ENCODE measurements at regions not wholly inside any gene's neighbourhood (a gene's known extent, or its start where the extent isn't known, plus 50 kb on each side); places are given as distances from the start of the nearest gene placed in this dataset.

DNA sequence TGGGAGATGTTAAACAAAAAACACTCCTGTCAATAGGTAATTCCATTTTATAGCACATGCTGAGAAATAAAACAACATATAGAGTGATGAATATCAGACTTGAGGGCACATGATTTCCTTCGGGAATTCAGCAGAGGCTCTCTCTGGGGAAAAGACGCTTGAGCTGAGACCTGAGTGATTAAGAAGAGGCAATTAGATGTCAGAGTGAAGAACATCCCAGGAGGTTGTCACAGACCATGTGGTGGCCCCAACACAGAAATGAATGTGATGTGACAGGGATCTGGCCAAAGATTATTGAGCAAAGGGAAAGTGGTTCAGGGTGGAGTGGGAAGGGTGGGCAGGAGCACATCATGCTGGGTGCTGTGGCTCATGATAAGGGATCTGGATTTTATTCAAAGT, 254.7 kb downstream of the RAD51AP2 start:
- TF ChIP-seq REPIN1 (tag by site-specific recombination; IDR thresholded peaks at IDR 0.05; ENCODE audit: low read depth) (no peak), ZBTB11 (tag by site-specific recombination; conservative IDR thresholded peaks at IDR 0.05; ENCODE audit: low read depth) (no peak), GFI1B (tag by site-specific recombination; IDR thresholded peaks at IDR 0.05) (no peak), SALL2 (tag by site-specific recombination; IDR thresholded peaks at IDR 0.05; ENCODE audit: borderline replicate concordance) (no peak)
- TF ChIP-seq, protein P1, sequence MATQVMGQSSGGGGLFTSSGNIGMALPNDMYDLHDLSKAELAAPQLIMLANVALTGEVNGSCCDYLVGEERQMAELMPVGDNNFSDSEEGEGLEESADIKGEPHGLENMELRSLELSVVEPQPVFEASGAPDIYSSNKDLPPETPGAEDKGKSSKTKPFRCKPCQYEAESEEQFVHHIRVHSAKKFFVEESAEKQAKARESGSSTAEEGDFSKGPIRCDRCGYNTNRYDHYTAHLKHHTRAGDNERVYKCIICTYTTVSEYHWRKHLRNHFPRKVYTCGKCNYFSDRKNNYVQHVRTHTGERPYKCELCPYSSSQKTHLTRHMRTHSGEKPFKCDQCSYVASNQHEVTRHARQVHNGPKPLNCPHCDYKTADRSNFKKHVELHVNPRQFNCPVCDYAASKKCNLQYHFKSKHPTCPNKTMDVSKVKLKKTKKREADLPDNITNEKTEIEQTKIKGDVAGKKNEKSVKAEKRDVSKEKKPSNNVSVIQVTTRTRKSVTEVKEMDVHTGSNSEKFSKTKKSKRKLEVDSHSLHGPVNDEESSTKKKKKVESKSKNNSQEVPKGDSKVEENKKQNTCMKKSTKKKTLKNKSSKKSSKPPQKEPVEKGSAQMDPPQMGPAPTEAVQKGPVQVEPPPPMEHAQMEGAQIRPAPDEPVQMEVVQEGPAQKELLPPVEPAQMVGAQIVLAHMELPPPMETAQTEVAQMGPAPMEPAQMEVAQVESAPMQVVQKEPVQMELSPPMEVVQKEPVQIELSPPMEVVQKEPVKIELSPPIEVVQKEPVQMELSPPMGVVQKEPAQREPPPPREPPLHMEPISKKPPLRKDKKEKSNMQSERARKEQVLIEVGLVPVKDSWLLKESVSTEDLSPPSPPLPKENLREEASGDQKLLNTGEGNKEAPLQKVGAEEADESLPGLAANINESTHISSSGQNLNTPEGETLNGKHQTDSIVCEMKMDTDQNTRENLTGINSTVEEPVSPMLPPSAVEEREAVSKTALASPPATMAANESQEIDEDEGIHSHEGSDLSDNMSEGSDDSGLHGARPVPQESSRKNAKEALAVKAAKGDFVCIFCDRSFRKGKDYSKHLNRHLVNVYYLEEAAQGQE (tag by site-specific recombination; IDR thresholded peaks at IDR 0.05): no peak
